ENCODE measurements at regions not wholly inside any gene's neighbourhood (a gene's known extent, or its start where the extent isn't known, plus 50 kb on each side); places are given as distances from the start of the nearest gene placed in this dataset.

- no peak for TF ChIP-seq CTCF (conservative IDR thresholded peaks at IDR 0.05; ENCODE audit: low read depth, low read length)
- no peak for TF ChIP-seq EZH2 (IDR thresholded peaks at IDR 0.05; ENCODE audit: borderline replicate concordance, low read depth, low read length, poor library complexity, severe bottlenecking)
Measured at GRCh38 chr4:55178226-55179005, 53.0 kb upstream of the KDR start.

Measured in A673 (cell line).